GM21526 (cell line): ENCODE measurements at regions not wholly inside any gene's neighbourhood (a gene's known extent, or its start where the extent isn't known, plus 50 kb on each side); places are given as distances from the start of the nearest gene placed in this dataset.

Experiments
- ATAC-seq: cut with Tn5 transposase; IDR thresholded peaks from one replicate; pipeline ENCODE4 v1.9.1; 2021; ENCODE audit warnings: moderate library complexity; ENCODE audit not compliant: unreplicated experiment, low FRiP score

DNA sequence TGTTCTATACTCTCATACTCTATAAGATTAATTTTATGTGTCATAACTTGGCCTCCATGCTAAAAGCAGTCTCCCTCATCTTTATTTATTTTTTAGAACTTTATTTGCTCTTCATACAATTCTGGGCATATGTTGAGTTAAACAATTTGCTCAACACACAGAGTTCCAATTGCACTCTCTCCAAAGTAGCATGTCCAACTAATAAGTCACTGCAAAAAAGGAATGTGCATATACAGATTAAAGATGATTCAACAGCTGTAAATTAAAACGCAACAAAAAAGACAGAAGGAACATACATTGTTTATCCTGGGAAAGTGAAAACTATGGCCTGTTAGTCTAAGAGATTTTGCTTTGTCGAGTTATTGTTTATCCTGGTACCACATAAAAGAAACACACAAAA is 277.7 kb upstream of the ACVR2A start:
- no peak for ATAC-seq

- no peak for ATAC-seq
Measured at GRCh38 chr2:147560810-147561535, 283.9 kb upstream of the ACVR2A start.

DNA sequence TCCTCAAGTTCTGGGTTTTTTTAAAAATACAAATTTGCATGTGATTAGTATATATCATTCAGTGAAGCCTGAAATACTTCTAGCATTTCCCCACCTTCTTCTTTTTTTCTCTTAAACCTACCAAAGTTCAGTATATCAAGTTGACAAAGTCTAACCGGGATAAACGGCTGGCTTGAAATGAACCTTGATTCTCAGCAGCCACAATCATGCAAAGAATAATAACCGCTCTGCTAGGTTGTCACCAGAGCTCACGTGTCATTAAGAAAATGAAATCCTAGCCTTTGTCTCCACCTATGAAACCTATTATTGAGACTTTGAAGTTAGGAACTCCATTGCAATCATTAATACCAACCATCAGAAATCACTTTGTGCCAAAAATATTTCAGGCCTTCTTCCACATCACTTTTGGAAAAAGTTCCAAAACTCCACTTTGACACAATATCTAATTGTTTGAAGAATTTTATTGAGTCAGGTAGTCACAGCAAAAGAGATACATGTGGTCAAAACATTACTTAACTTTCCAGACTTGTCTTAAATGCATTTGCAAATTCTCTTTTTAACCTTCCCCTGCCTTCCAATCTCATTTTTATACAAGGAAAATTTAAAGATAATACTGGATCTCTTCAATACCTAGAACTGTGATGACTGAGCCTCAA is 285.6 kb upstream of the ACVR2A start:
- no peak for ATAC-seq

DNA sequence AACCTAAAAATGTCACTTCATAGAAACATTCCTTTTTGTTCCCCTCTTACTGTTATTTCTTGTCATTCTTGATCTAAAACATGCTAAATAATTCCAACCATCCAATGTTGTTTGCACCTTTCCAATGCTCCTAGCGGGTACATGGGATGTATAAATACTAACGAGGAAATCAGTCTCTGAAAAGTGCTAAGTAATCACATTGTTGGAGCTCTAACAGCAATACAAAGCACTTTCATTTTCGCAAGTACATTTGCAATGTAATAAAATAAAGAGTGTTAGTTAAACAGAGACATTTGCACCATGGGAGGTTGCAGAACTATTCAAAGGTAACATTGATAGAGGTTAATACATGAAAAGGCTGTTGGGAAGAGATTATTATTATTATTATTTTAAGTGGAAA is 286.2 kb upstream of the ACVR2A start:
- no peak for ATAC-seq

DNA sequence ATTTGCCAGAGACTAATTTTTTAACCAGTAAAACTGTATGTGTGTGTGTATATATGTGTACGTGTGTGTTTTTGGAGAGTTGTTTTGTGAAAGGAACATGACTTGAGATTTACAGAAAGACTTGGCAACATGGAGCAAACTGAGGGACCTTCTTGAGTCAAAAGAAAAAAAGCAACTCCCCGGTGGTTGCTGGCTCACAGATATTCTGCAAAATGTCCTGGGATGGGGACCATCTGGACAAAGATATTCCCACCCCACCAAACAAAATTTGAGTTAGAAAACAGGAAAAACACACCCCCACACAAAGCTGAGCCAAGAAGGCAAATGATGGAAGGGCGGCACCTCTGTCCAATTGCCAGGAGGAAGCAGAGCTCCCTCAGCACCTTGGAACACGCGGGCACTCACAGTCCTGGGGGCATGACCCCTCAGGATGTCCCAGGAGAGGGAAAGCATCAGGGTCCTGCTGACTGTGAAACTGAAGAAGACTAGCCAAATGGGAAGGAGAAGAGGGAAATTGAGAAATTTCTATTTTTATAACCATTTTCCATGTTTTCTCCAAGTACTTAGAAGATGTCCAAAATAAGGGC is 290.2 kb upstream of the ACVR2A start:
- no peak for ATAC-seq

GRCh38 chr2:147553775-147554271 is 291.0 kb upstream of the ACVR2A start:
- no peak for ATAC-seq

GRCh38 chr2:147550995-147551731 is 293.7 kb upstream of the ACVR2A start:
- ATAC-seq: no peak

- ATAC-seq: no peak
Measured at GRCh38 chr2:147549054-147549453, 295.8 kb upstream of the ACVR2A start.

DNA sequence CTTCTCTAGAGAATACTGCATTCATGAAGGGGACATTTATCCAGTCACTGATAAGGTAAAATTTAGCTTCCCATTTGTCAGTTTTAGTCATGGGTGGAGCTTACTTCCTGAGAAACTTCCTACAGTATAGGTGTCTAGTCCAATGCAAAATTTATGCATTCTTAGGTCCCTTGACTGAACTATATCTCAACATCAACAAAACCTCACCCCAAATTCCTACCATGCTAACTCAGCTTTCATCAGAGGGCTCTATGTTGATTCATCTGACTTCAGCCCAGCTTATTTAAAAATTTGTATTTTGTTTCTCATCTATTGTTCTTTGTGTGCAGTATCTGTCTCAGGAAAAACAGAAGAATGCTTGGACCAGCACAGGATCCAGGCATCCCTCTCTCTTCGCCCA is 296.4 kb upstream of the ACVR2A start:
- ATAC-seq: no peak

GRCh38 chr2:147547440-147547839 is 297.4 kb upstream of the ACVR2A start:
- ATAC-seq: no peak

DNA sequence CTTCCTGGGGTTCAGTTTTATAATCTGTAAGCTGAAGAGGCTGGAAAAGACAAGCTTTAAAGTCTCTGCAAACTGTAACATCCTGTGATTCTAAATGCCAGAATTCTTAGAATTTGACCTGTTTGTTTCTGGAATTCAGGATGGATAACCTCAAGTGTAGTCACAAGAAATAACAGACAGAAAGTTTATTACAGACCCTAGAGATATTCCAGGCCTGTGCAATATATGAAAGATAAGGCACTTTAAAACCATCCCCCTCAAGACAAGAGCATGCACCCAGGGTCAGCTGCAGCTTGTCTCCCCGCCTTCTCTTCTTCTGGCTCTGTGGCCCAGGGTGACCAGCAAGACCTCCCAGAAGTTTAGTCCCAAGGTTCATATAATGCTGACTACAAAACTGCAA is 298.7 kb upstream of the ACVR2A start:
- ATAC-seq: no peak

- no peak for ATAC-seq
Measured at GRCh38 chr2:147543056-147543455, 301.8 kb upstream of the ACVR2A start.

DNA sequence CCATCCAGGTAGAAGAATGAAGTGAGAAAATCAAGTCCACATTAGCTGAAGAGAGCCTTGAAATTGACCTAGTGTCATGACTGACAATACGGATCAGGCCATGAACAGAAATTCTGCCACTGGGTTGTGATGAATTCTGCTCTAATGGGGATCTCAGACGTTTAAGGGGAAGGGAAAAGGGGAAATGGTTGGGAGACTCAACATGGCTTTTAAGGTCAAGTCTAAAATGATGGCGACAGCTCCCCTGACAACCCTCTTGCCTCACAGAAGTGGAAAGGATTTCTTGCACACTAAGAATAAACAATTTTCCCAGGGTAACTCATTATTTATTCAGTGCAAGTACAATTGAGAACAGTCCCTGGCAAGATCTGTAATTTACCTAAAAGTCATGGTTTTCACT is 302.5 kb upstream of the ACVR2A start:
- ATAC-seq: no peak

GRCh38 chr2:147541314-147541713 is 303.5 kb upstream of the ACVR2A start:
- no peak for ATAC-seq

DNA sequence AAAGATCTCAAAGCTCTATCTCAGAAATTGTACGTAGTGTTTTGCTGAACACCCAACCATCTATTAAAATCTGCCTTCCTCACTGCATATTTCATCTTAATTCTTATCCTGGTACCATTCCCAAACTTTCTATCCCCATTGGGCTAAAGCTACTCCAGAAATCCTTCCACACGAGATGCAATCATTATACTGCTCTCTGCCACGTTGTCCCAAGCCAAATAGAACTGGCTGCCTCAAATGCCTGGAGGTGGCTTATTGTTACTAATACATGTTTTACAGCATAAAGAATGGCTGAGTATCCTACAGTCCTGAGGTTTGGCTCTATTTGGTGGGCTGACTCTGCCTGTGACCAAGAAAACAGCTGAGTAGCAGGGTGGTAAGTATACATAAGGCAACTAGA is 306.0 kb upstream of the ACVR2A start:
- ATAC-seq: no peak

- ATAC-seq: no peak
Measured at GRCh38 chr2:147538088-147538487, 306.7 kb upstream of the ACVR2A start.

GRCh38 chr2:147531269-147531668 is 313.6 kb upstream of the ACVR2A start:
- no peak for ATAC-seq

- ATAC-seq: no peak
Measured at GRCh38 chr2:147530033-147530432, 314.8 kb upstream of the ACVR2A start.

DNA sequence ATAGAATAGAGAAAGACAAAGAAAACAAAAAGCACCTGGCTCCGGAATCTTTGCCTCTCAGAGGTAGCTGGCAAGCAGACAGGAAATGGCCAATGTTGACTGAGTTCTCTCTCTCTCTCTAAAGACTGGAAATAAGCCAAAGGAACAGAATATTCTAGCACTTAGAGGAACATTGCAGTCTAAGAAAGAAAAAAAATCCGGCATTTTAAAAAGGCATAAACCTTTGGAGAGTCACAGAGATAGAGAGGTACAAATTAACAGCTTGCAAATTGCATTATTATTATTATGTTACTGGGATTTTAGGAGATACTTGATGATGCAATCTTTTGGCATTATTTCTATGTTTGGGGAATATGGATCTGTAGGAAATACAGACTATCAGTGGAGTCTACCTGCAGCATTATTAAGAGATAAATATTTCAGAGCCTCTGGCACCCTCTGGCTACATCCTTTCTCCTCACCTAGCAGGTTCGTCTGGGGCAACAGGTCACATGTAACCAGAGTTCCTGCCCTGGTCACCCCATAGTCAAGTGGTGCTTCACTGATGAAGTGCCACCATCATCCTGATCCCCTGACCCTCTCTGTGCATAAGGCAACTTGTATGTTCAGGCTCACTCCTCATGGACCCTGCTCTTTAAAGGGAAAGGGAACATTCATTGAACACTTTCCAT is 318.9 kb upstream of the ACVR2A start:
- ATAC-seq: no peak

GRCh38 chr2:147524912-147525311 is 319.9 kb upstream of the ACVR2A start:
- ATAC-seq: no peak

DNA sequence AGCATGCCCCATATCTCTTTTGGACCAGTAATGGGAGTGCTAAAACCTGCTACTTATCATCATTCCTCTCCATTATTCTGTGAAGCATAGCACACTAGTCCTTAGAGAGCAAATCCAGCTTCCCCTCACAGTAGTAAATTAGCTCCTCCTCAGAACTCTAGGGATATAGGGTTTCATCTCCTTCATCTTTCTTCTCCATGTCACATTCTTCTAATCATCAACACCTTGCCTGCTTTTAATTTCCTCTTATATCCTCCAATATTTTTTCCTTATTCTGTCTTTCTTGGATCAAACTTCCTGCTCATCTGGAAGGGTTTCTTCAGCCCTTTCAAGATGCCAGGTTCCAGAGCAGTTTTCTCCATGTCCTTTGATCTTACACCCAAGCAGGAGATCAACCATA is 321.4 kb upstream of the ACVR2A start:
- no peak for ATAC-seq
